HG03469 (cell line): ENCODE measurements at regions not wholly inside any gene's neighbourhood (a gene's known extent, or its start where the extent isn't known, plus 50 kb on each side); places are given as distances from the start of the nearest gene placed in this dataset.
A peak's percentile ranks its signal among the peaks of the same experiment; 100 is the strongest.

ENCODE experiments used
- ATAC-seq: cut with Tn5 transposase; IDR thresholded peaks from one replicate; pipeline ENCODE4 v1.9.1; 2021; ENCODE audit warnings: mild to moderate bottlenecking, moderate library complexity, moderate number of reproducible peaks; ENCODE audit not compliant: unreplicated experiment

DNA sequence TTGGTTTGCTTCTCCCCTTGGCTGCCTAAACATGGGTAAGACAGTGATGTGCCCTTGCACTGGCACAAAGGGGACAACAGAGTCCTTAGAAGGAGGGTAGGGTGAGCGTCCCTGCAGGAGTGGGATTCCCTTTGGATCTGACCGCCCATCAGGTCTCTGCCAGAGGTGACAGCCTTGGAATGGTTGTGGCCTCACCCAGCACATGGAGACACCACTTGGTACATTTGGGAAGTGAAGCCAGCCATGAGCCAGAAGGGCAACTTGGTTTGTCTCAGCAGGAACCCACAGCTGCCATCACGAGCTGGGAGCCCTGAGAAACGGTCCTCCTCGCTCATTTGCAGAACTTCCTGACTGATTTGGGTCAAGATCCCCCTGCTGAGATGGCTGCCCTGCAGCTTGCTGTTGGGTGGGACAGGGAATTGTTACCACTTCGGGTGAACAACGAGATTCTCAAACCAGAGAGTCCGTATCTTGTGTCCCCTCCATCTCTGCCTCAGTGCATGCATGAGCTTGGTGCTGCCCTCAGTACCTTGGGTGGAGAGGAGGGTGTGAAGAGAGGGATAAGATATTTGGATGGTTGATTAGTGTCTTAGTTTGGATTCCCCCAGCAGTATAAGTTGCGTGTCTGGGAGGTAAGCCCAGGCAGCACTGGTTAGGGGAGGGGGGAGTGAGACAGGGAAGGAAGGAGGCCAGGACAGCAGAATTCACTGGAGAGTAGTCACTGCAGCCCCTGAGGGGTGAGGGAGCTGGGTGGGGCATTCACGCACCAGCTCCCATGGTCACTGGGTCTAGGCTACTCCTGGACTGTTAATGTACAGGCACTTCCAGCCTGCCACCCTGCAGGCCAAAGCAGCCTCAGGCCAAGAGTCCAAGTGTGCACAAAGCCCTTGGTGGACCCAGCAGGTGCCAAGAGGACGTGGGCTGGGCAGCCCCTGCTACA lies 168.8 kb upstream of the TOPAZ1 start:
- ATAC-seq: no peak

DNA sequence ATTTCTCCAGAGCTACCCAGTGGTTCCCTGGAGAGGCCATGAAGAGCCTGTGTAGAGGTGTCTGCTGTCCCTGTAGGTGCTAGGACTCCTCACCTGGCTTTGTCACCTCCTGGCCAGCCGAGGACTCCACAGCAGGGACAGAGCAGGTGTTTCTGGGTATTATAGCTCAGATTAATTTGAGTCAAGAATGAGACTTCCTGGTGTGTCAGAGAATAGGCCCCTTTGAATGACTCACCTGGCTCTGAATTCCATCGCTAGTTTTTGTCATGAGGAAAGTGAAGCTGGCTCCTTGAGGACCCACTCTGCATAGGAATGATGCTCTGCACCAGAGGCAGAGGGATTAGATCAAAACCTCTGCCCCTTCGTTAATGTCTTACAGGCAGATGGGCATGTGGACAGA lies 167.5 kb upstream of the TOPAZ1 start:
- ATAC-seq: no peak

DNA sequence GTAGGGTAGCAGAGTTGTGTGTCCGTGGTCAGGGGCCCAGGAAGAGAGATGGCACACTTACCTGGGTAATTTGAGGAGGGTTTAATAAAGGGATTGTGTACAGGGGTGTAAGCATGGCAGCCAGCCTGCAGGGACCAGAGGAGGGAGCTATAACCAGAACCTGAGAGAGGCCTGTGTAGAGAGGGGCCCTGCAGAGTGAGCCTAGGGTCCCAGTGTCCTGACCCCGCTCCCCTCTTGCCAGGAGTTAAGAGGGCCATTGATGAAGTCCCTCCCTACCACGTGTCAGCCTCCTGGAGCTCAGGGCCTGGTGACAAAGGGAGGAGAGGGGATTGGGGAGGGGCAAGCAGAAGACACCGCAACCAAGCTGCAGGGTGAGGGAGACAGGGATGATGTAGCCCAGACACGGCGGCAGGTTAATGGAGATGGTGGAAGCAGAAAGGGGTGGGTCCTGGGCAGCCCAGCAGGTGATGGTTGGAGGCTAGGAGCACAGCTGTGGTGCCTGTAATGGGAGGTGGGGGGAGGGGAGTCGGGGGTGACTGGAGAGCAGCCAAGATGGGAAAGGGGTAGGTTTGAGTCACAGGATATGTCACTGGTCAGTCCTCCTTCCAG lies 165.4 kb upstream of the TOPAZ1 start:
- no peak for ATAC-seq

- no peak for ATAC-seq
These were observed 164.4 kb upstream of the TOPAZ1 start for GRCh38 chr3:44077267-44077666.

DNA sequence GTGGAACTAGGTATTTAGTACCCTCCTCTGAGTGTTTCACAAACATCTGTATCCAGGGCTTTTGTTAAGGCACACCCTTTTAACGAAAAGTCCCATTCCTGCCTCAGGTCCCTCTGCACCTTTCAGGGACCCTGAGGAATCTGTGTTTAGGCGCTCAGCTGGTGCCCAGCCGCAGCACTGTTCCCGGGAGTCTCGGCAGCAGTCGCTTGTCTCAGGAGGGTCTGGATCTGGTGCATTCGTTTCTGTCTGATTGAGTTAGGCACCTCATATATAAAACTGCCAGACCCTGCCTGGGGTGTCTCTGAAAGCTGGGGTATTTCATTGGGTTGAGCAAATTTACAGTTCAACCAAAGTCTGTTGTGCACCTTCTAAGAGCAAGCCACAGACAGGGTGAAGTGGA lies 162.8 kb upstream of the TOPAZ1 start:
- no peak for ATAC-seq

- ATAC-seq: no peak
These were observed 161.8 kb upstream of the TOPAZ1 start for GRCh38 chr3:44079916-44080315.

- ATAC-seq: no peak
These were observed 161.1 kb upstream of the TOPAZ1 start for GRCh38 chr3:44080474-44081072.

DNA sequence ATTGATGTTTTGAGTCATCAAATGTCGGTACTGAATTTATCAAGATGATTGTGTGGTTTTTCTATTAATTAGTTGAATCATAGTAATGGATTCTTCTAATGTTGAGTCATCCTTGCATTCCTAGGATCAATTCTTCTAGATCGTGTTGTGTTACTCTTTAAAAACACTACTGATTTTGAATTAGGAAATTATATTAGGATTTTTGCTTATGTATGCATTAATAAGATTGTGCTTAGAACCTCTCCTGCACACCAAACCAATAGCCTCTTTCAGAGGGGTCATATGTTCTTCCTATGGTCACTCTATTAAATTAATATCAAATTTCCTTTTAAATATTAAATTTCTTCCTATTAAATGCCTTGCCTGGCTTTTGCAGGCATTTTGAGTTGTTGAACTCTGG lies 151.7 kb upstream of the TOPAZ1 start:
- no peak for ATAC-seq

GRCh38 chr3:44092497-44092896 lies 149.2 kb upstream of the TOPAZ1 start:
- ATAC-seq: no peak

GRCh38 chr3:44093531-44093930 lies 148.2 kb upstream of the TOPAZ1 start:
- ATAC-seq: no peak

DNA sequence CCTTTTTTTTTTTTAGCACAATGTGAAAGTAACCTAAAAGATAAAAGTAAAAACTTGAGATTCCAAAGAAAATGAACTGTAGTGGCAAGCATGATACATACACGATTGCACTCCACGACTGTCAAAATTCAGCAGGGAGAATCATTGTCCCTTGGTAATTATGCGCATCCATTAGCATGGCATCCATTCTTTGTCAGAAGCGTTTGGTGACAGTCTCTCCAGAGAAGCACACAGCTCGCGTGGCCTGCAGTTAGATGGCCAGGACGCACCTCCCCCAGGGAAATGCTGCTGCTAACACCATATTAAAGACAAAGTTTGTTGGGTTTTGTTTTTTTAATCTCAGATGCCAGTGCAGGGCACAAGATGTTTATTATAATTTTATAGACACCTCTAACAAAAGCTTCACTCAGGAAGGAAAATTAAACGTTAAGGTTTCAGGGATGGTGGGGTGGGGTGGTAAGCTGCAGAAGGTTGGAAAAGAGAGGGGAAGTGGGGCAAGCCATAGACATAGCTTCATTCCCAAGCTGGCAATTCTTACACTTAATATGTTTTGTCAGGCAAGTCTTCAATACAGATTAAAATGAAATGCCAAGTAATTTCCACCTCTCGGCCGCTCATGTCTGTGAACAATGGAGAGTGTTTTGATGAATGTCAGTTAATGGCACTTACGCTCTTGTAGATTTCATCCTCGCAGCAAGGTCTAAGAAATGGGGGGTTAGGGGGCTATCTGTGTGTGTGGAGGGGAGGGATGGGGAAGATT lies 142.8 kb upstream of the TOPAZ1 start:
- ATAC-seq: no peak

DNA sequence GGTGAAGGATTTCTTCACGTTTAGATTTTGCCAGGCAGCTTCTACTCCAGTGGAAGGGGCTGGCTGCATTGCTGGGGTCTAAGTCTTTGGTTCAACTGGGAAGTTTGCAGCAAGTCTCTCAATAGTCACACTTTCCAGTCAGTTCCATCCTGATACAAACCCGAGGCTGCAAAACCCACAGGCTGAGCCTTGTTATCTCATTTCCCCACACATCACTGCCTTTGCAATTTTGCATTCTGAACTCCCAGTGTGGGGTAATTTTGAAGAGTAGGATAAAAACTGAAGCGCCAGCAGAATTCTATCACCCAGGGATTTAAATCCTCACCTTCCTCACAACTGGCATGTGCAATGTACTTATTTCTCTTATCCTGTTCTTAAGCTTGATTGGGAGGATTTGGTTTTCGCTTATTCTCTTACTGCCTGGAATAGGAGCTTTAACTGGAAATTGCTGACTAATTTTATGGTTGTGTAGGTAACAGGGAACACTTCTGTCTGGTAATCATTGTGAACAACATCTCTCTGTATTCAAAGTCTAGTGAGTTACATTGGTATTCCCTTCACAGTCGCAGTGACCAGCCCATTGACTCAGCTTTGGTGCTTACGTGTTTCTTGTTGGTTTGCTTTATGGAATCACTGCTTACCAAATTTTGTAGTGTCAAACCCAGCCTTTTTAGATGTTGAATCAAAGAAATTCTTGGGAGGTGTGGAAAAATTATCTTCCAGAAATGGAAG lies 142.0 kb upstream of the TOPAZ1 start:
- ATAC-seq: no peak

DNA sequence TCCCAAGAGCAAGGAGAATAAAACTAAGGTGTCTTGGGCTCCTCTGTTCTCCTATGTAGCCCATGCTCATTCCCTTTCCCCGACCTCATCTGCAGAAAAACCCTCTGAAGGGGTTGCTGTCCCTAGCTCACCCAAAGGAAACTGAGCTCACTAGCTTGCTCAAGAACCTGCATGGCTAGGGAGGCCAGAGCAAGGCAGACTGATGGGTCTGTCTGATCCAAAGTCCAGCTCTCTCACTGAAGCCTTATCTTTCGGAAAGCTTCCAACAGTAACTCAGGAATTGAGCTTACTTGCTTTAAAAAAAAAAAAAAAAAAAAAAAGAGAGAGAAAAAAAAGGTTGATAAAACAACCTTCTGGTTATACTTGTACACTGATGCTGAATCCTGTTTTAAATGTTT lies 141.4 kb upstream of the TOPAZ1 start:
- no peak for ATAC-seq

- ATAC-seq: no peak
These were observed 137.6 kb upstream of the TOPAZ1 start for GRCh38 chr3:44104043-44104442.

DNA sequence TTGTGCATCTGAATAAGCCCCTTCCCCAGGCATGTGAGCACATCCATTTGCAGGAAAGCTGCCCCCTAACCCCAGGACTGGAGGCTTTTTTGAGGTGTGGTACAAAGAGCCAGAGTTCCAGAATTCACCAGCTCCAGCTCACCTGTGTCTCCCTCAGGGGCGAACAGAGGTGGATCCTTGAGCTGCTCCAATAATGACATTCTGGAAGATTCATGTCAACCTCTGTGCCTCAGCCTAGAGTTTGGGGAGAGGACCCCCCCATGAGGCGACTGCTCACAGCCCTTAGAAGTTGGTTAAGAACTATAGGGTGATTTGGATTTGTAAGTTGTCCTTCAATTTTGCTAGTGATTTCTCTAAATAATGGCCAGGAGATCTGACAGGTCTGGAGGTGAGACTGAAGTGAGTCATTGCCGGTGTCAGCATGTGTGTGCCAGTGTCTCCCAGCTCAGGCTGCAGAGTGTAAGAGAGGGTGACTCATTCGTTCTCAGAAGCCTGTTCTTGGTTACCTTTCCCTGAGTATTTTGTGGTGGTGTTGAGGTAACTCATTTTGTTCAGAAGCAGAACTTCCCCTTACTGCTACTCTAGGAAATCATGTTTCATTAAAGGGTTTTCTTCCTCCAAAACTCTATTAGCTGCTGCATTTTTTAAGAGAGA lies 136.9 kb upstream of the TOPAZ1 start:
- ATAC-seq: peak; percentile 88

- no peak for ATAC-seq
These were observed 136.1 kb upstream of the TOPAZ1 start for GRCh38 chr3:44105571-44105970.

DNA sequence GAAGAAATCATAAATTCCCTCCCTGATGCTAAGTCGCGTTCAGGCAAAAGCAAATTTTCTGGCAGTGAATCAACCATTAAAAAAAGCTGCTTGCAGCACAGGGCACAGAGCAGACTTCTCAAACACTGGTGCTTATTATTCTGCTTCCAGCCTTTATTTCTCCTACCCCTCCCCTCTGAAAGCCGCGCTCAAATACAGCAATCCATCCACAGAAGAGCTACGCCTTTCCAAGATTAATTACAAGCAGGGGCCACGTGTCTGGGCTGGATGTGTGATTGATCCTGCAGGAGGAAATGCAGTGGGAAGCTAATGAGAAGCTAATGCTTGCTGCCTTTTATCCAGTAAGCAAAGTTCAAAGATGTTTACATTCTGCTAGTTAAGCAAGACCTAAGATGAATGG lies 134.9 kb upstream of the TOPAZ1 start:
- no peak for ATAC-seq

DNA sequence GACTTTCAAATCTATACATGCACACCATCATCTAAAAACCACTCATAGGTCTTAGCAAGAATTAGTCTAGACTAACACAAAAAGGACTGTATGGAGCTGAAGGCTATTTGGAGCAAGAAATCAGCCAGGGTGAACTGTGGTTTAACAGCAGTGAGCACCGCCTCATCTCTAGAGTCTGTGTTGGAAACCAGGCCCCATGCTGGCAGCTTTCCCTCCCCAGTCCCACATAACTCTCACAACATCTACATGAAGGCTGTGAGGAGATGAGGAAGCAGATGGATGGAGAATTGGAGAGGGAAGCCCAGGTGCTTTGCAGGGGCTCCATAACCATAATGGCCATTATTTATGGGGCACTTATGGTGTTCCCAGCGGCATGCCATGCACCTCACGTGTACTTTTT lies 133.2 kb upstream of the TOPAZ1 start:
- no peak for ATAC-seq

DNA sequence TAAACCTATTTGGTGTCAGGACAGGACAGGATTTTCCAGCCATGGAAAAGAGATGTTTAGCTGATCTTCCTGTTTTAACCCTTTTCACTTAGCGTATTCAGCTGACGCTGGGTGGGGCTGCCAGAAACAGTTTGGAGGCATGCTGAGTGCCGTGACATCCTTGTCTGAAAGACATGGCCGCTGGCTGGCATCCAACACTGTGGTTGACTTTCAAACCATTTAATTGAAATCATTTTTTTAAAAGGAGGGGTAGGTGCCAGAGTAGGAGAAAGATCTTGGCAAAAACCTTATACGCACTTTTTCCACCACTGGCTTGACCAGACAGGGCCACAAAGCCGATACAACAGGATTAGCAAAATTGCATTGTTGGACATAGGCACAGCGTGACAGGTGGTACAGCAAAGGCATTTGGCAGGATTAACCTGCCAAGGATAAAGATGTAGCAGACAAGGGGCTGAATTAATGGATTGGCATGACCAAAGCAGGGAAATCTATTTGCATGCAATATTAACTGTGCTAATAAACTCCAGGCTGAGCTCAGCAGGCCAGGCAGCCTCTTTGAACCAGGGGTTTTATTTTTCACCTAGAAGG lies 131.8 kb upstream of the TOPAZ1 start:
- no peak for ATAC-seq

GRCh38 chr3:44110648-44111047 lies 131.0 kb upstream of the TOPAZ1 start:
- ATAC-seq: no peak
